PFSK-1 (cell line): ENCODE measurements at regions not wholly inside any gene's neighbourhood (a gene's known extent, or its start where the extent isn't known, plus 50 kb on each side); places are given as distances from the start of the nearest gene placed in this dataset.

Experiments
- FOXP2 ChIP-seq: optimal IDR thresholded peaks from 2 replicates; pipeline ENCODE3; 2011; ENCODE audit warnings: borderline replicate concordance, control low read depth, inconsistent platforms; ENCODE audit not compliant: insufficient read depth; ENCODE audit errors: extremely low read length, extremely low read depth
- POLR2AphosphoS5 ChIP-seq: IDR thresholded peaks from 2 replicates; pipeline ENCODE4 v1.6.1; 2012; ENCODE audit warnings: low read depth, mild to moderate bottlenecking, control low read depth, low read length, moderate library complexity
- REST ChIP-seq, 2 experiments: IDR thresholded peaks; 2 replicates each; pipeline versions ENCODE4 v1.6.1 to v1.8.0; 2011 to 2012; ENCODE audit warnings: low read depth in 2 of 2, low read length in 2 of 2, control low read depth in 1 of 2, inconsistent platforms in 1 of 2, mild to moderate bottlenecking in 1 of 2, moderate library complexity in 1 of 2; ENCODE audit not compliant: insufficient read depth in 1 of 2
- SIN3A ChIP-seq: IDR thresholded peaks from 2 replicates; pipeline ENCODE4 v1.6.1; 2012; ENCODE audit warnings: mild to moderate bottlenecking, low read length, moderate library complexity, borderline replicate concordance; ENCODE audit not compliant: insufficient read depth
- TAF1 ChIP-seq: IDR thresholded peaks from 2 replicates; pipeline ENCODE4 v1.6.1; 2012; ENCODE audit warnings: low read length, control low read depth, borderline replicate concordance; ENCODE audit not compliant: insufficient read depth

GRCh38 chr13:42396501-42396900, 124.5 kb downstream of the AKAP11 start:
- no peak for TF ChIP-seq REST (IDR thresholded peaks at IDR 0.05; ENCODE audit: insufficient read depth in 1 of 2, low read depth in 2 of 2, low read length in 2 of 2)
- no peak for TF ChIP-seq TAF1
- no peak for TF ChIP-seq SIN3A
- TF ChIP-seq FOXP2, result no peak
- TF ChIP-seq POLR2AphosphoS5, result no peak

- TF ChIP-seq REST (IDR thresholded peaks at IDR 0.05; ENCODE audit: insufficient read depth in 1 of 2, low read depth in 2 of 2, low read length in 2 of 2) (no peak), FOXP2 (no peak), SIN3A (no peak), POLR2AphosphoS5 (no peak), TAF1 (no peak)
Measured at GRCh38 chr13:42396901-42397655, 125.1 kb downstream of the AKAP11 start.

GRCh38 chr13:42398533-42398932, 126.6 kb downstream of the AKAP11 start:
- TF ChIP-seq SIN3A (no peak), FOXP2 (no peak), REST (IDR thresholded peaks at IDR 0.05; ENCODE audit: insufficient read depth in 1 of 2, low read depth in 2 of 2, low read length in 2 of 2) (no peak), TAF1 (no peak)

- TF ChIP-seq REST (IDR thresholded peaks at IDR 0.05; ENCODE audit: insufficient read depth in 1 of 2, low read depth in 2 of 2, low read length in 2 of 2) (peak in 1 of 2 experiments; percentile 65; a peak in 1 of 4 replicates), SIN3A (no peak)
Measured at GRCh38 chr13:42400188-42400833, 128.4 kb downstream of the AKAP11 start.

- TF ChIP-seq SIN3A (no peak), FOXP2 (no peak), TAF1 (no peak), POLR2AphosphoS5 (no peak), REST (IDR thresholded peaks at IDR 0.05; ENCODE audit: insufficient read depth in 1 of 2, low read depth in 2 of 2, low read length in 2 of 2) (no peak)
Measured at GRCh38 chr13:42401376-42401775, 129.4 kb downstream of the AKAP11 start.
